Lung (tissue), 11 donors: ENCODE measurements at regions not wholly inside any gene's neighbourhood (a gene's known extent, or its start where the extent isn't known, plus 50 kb on each side); places are given as distances from the start of the nearest gene placed in this dataset.

Experiments used
- ATAC-seq: fragments of 200-7000 bp; cut with Tn5 transposase; one replicate; pipeline ENCODE4 v1.9.1; 2020; ENCODE audit warnings: moderate number of reproducible peaks; ENCODE audit not compliant: insufficient read depth, low FRiP score
- DNase-seq, 3 donors: peaks; one replicate each; pipeline ENCODE4 v3.0.0-alpha.2; 2013 to 2017
- H3K27ac ChIP-seq, 2 donors: one replicate each; pipeline ENCODE4 v1.5.1; 2013; ENCODE audit warnings: mild to moderate bottlenecking in 2 of 2, moderate library complexity in 2 of 2, control low read depth in 1 of 2, inconsistent platforms in 1 of 2, low read depth in 1 of 2, low read length in 1 of 2
- H3K27me3 ChIP-seq, 3 donors: one replicate each; pipeline ENCODE4 v1.5.1; 2013; ENCODE audit warnings: low read length in 2 of 3; ENCODE audit not compliant: control insufficient read depth in 3 of 3, insufficient read depth in 3 of 3
- H3K36me3 ChIP-seq, 4 donors: one replicate each; pipeline ENCODE4 v1.5.1; 2013; ENCODE audit warnings: low read length in 4 of 4, mild to moderate bottlenecking in 1 of 4, moderate library complexity in 1 of 4; ENCODE audit not compliant: control insufficient read depth in 4 of 4, insufficient read depth in 4 of 4
- H3K4me1 ChIP-seq, 5 donors: one replicate each; pipeline ENCODE4 v1.5.1; 2013; ENCODE audit warnings: low read length in 5 of 5, mild to moderate bottlenecking in 2 of 5, moderate library complexity in 1 of 5; ENCODE audit not compliant: control insufficient read depth in 5 of 5, insufficient read depth in 5 of 5
- H3K4me3 ChIP-seq: one replicate; pipeline ENCODE4 v1.5.1; 2013; ENCODE audit warnings: mild to moderate bottlenecking, control low read depth, moderate library complexity
- H3K9ac ChIP-seq, 2 donors: one replicate each; pipeline ENCODE4 v1.5.1; 2013; ENCODE audit warnings: low read length in 2 of 2, control low read depth in 1 of 2; ENCODE audit not compliant: insufficient read depth in 1 of 2
- H3K9me3 ChIP-seq, 4 donors: one replicate each; pipeline ENCODE4 v1.5.1; 2013; ENCODE audit warnings: low read length in 3 of 4, mild to moderate bottlenecking in 1 of 4, moderate library complexity in 1 of 4; ENCODE audit not compliant: control insufficient read depth in 4 of 4, insufficient read depth in 3 of 4
- WGBS, 2 donors: extraction: QIAGEN DNeasy Blood & Tissue Kit; methylation state at CpG; one replicate each; pipeline ENCODE4 v1.1.7; 2013; 5-methylcytosine and 5-hydroxymethylcytosine counted together
- TF ChIP-seq, protein P1 (sequence below): IDR thresholded peaks from 2 replicates; pipeline ENCODE4 v1.5.1; 2012; ENCODE audit warnings: mild to moderate bottlenecking; ENCODE audit errors: control extremely low read depth, extremely low read depth
- donor health status: control.
- donor health status: control.
- donor health status: Bipolar disorder and iron deficiency.
- donor health status: healthy.
- donor health status: DM: yes; HTN: yes; CAD: no.

DNA sequence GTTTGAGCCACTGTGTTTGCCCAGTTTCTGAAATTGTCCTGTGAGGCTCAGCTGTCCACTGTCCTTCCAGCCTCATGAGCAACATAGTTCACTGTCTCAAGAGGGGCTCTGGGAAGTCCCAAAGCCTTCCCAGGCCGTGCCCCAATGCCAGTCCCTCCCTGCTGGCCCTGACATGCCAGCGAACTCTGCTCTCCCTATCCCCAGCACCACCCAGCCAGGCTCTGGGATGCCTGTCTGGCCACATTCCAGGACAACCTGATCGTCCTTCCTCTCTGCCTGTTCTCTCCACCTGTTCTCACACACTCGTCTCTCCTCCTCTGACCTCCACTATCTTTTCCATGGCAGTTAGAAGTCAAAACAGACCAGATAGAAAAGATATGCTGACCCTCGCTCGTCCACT is 278.0 kb upstream of the ID2 start:
- H3K27ac ChIP-seq: no peak overlapping the region
- H3K36me3 ChIP-seq: no peaks in the 10 kb centered on the region
- WGBS, 2 donors: 78 to 86% methylated on average over 6 of the region's 6 CpGs
- no peaks in the 10 kb centered on the region for H3K9me3 ChIP-seq
- TF ChIP-seq, protein P1, sequence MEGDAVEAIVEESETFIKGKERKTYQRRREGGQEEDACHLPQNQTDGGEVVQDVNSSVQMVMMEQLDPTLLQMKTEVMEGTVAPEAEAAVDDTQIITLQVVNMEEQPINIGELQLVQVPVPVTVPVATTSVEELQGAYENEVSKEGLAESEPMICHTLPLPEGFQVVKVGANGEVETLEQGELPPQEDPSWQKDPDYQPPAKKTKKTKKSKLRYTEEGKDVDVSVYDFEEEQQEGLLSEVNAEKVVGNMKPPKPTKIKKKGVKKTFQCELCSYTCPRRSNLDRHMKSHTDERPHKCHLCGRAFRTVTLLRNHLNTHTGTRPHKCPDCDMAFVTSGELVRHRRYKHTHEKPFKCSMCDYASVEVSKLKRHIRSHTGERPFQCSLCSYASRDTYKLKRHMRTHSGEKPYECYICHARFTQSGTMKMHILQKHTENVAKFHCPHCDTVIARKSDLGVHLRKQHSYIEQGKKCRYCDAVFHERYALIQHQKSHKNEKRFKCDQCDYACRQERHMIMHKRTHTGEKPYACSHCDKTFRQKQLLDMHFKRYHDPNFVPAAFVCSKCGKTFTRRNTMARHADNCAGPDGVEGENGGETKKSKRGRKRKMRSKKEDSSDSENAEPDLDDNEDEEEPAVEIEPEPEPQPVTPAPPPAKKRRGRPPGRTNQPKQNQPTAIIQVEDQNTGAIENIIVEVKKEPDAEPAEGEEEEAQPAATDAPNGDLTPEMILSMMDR: no peak
- no peaks in the 10 kb centered on the region for H3K27me3 ChIP-seq
- H3K4me1 ChIP-seq: no peaks in the 10 kb centered on the region
- no peak overlapping the region for H3K9ac ChIP-seq
- ATAC-seq (no peak), DNase-seq (no peak)
- H3K4me3 ChIP-seq: no peak overlapping the region

DNA sequence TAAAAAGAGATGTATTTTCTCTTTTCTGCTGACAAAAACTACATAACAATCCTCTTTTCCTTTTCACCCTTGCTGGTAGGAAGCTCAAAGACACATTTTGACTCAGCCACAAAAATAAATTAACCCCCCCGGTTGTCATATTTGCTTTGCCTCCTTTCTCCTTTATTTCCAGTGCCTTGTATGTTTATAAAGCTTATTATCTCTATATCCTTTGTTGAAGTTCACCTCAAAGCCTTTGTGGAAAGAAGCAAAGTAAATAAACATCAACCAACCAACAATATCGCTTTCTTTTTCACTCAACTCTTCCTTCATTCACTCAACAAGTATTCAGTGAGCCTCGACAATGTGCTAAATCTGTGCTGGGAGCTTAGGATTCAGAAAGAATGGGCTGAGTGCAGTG is 276.5 kb upstream of the ID2 start:
- Histone ChIP-seq H3K27ac (no peak overlapping the region), H3K9me3 (no peaks in the 10 kb centered on the region), H3K27me3 (no peaks in the 10 kb centered on the region), H3K4me1 (no peaks in the 10 kb centered on the region), H3K4me3 (no peak overlapping the region), H3K9ac (no peak overlapping the region), H3K36me3 (no peaks in the 10 kb centered on the region)
- TF ChIP-seq, protein P1: no peak
- ATAC-seq: no peak
- DNase-seq: no peak
- WGBS, 2 donors: 81 to 91% methylated on average over 3 of the region's 3 CpGs

DNA sequence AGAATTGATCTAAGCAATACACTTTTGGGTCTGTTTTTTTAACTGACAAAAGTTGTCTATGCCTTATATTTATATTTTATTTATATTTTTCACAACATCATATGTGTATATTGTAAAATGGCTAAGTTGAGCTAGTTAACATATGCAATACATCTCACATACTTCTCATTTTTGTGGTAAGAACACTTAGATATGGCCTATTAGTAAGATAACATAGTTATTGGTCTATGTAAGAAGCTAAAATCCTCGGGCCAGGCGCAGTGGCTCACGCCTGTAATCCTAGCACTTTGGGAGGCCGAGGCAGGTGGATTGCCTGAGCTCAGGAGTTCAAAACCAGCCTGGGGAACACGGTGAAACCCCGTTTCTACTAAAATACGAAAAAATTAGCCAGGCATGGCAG is 275.6 kb upstream of the ID2 start:
- no peak overlapping the region for H3K27ac ChIP-seq
- H3K4me1 ChIP-seq: no peaks in the 10 kb centered on the region
- DNase-seq (no peak), ATAC-seq (no peak)
- no peaks in the 10 kb centered on the region for H3K36me3 ChIP-seq
- no peak overlapping the region for H3K4me3 ChIP-seq
- H3K9me3 ChIP-seq: no peaks in the 10 kb centered on the region
- WGBS, 2 donors: 84 to 92% methylated on average over 7 of the region's 7 CpGs
- H3K27me3 ChIP-seq: no peaks in the 10 kb centered on the region
- no peak overlapping the region for H3K9ac ChIP-seq
- TF ChIP-seq, protein P1: no peak

DNA sequence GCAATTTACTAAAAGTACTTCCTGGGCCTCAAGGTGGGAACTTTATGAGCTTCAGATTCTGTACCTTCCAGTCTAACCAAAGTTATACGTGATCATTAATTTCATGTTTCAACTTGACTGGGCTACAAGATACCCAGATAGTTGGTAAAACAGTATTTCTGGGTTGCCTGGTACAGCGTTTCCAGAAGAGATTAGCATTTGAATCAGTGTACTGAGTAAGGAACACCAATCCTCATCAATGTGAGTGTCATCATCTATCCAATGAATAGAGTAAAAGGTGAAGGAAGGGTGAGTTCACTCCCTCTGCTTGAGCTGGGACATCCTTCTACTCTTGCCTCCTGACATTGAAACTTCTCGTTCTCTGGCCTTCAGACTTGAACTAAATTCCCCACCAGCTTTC is 274.5 kb upstream of the ID2 start:
- DNase-seq: no peak
- no peak overlapping the region for H3K9ac ChIP-seq
- H3K27ac ChIP-seq: no peak overlapping the region
- WGBS, 2 donors: 95% methylated on average over 3 of the region's 3 CpGs
- H3K27me3 ChIP-seq: no peaks in the 10 kb centered on the region
- no peaks in the 10 kb centered on the region for H3K36me3 ChIP-seq
- TF ChIP-seq, protein P1: no peak
- H3K9me3 ChIP-seq: no peaks in the 10 kb centered on the region
- ATAC-seq: no peak
- peaks cover 0 to 9% (median 4%) of the 10 kb centered on the region in 5 donors for H3K4me1 ChIP-seq
- H3K4me3 ChIP-seq: no peak overlapping the region
